ENCODE measurements at regions not wholly inside any gene's neighbourhood (a gene's known extent, or its start where the extent isn't known, plus 50 kb on each side); places are given as distances from the start of the nearest gene placed in this dataset.

DNA sequence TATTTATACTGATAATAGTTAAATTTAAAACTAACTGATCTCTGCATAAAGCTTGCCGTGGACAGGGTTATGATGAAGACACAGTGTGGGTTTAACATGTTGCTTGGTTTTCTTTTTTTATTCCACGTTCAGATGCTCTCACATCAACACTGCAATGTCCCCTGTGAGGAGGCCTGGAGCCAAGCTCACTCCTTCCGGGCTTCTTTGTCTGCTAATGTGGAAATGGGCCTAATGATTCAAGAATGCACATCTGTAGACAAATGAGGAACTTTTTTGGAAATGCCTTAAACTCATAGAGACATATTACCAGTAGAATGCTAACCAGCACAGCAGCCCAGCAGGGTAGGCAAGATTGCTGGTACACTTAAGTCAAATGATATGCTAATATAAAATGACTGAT, 208.0 kb downstream of the GALR1 start:
- H3K4me2 ChIP-seq (ENCODE audit: low read length) = no peak overlapping the region
- H4K20me1 ChIP-seq (ENCODE audit: insufficient read depth, low read length) = no peaks in the 10 kb centered on the region
- intact Hi-C loops (cut with micrococcal nuclease; ENCODE audit: unreplicated experiment) = no loop called here
- H3K4me1 ChIP-seq (ENCODE audit: insufficient read depth, low read length, poor library complexity, severe bottlenecking) = no peaks in the 10 kb centered on the region
- H3K79me2 ChIP-seq (ENCODE audit: insufficient read depth, low read depth, low read length) = no peaks in the 10 kb centered on the region
- H3K9me3 ChIP-seq (ENCODE audit: low read length) = no peaks in the 10 kb centered on the region
- H3K36me3 ChIP-seq (ENCODE audit: insufficient read depth, low read length) = no peaks in the 10 kb centered on the region
- ChIA-PET POLR2A (interaction anchor here (0.5 to 0.6 kb wide), 2 partner anchors 74 to 639 kb away, joined by 3 read pairs; no protein-coding TSS in a partner anchor), CTCF (ENCODE audit: unreplicated experiment) (no interaction called here)
- H2AFZ ChIP-seq (ENCODE audit: low read length) = no peak overlapping the region
- no TSS peak for BruUV-seq (replicated peaks)
- DNase-seq (ENCODE audit: low spot score) = no peak
- H3K9me2 ChIP-seq (ENCODE audit: insufficient read depth, low read length) = no peaks in the 10 kb centered on the region
- TF ChIP-seq CTCF (conservative IDR thresholded peaks at IDR 0.05; ENCODE audit: low read length) (no peak), EZH2phosphoT487 (IDR thresholded peaks at IDR 0.05; ENCODE audit: borderline replicate concordance, low read depth, low read length) (no peak)
- H3K4me3 ChIP-seq (ENCODE audit: low read depth, low read length, poor library complexity, severe bottlenecking) = no peak overlapping the region
- H3K27ac ChIP-seq (ENCODE audit: low read depth, low read length, poor library complexity, severe bottlenecking) = no peak overlapping the region

DNA sequence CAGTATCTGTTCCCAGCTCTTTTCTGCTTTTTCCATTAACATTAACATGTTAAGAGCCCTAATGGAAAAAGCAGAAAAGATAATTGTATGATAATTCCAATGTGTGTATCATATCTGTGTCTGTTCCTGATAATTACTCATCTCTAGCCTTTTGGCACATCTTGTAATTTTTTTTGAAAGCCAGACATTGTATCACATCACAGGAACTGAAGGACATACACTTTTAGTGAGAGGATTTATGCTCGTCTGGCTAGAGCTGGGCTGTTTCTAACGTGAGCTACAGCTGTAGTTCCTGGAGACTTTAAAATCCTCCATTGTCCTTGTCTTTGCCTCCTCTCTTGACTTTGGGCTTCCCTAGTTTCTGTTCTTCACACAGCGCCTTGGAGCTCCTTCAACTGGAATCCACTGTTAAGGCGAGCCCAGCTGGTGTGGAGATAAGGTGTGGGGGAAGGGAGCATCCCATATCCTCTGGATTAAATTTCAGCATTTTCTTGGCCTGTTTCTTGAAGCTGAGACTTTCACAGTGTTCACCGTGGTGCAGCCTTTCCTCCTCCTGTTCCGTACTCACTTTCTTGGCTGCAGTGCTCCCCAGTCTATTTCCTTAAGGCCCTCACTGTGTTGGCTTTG, 211.5 kb downstream of the GALR1 start:
- Histone ChIP-seq H4K20me1 (ENCODE audit: insufficient read depth, low read length) (no peaks in the 10 kb centered on the region), H2AFZ (ENCODE audit: low read length) (no peak overlapping the region), H3K36me3 (ENCODE audit: insufficient read depth, low read length) (no peaks in the 10 kb centered on the region), H3K4me2 (ENCODE audit: low read length) (no peak overlapping the region), H3K27ac (ENCODE audit: low read depth, low read length, poor library complexity, severe bottlenecking) (no peak overlapping the region), H3K4me3 (ENCODE audit: low read depth, low read length, poor library complexity, severe bottlenecking) (no peak overlapping the region), H3K79me2 (ENCODE audit: insufficient read depth, low read depth, low read length) (no peaks in the 10 kb centered on the region), H3K4me1 (ENCODE audit: insufficient read depth, low read length, poor library complexity, severe bottlenecking) (no peaks in the 10 kb centered on the region), H3K9me3 (ENCODE audit: low read length) (no peaks in the 10 kb centered on the region), H3K9me2 (ENCODE audit: insufficient read depth, low read length) (no peaks in the 10 kb centered on the region)
- ChIA-PET POLR2A (no interaction called here), CTCF (ENCODE audit: unreplicated experiment) (no interaction called here)
- intact Hi-C loops (cut with micrococcal nuclease; ENCODE audit: unreplicated experiment) = no loop called here
- DNase-seq (ENCODE audit: low spot score) = no peak
- no peak for TF ChIP-seq CTCF (conservative IDR thresholded peaks at IDR 0.05; ENCODE audit: low read length)
- no TSS peak for BruUV-seq (replicated peaks)

DNA sequence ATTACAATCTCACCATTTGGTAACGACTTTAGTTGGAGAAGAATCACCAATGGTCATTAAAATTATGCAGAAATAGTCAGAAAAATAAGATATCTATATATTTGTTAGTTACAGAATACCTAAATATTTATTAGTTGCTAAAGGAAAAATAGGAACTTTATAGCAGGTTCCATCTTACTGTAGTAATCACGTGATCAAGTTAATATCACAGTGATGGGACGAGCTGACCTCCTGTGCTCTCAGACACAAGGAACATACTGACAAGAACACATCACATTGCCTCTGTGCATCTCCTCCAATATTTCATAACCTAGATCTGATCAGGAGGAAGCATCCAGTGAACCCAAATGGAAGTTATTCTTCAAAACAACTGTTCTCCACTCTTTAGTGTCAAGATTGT, 215.3 kb downstream of the GALR1 start:
- TF ChIP-seq CTCF (conservative IDR thresholded peaks at IDR 0.05; ENCODE audit: low read length) (no peak), EZH2phosphoT487 (IDR thresholded peaks at IDR 0.05; ENCODE audit: borderline replicate concordance, low read depth, low read length) (no peak)
- Histone ChIP-seq H3K4me2 (ENCODE audit: low read length) (no peak overlapping the region), H3K4me1 (ENCODE audit: insufficient read depth, low read length, poor library complexity, severe bottlenecking) (no peaks in the 10 kb centered on the region), H3K9me3 (ENCODE audit: low read length) (no peaks in the 10 kb centered on the region), H3K27ac (ENCODE audit: low read depth, low read length, poor library complexity, severe bottlenecking) (no peak overlapping the region), H3K9me2 (ENCODE audit: insufficient read depth, low read length) (no peaks in the 10 kb centered on the region), H3K79me2 (ENCODE audit: insufficient read depth, low read depth, low read length) (no peaks in the 10 kb centered on the region), H3K4me3 (ENCODE audit: low read depth, low read length, poor library complexity, severe bottlenecking) (no peak overlapping the region), H2AFZ (ENCODE audit: low read length) (no peak overlapping the region), H4K20me1 (ENCODE audit: insufficient read depth, low read length) (no peaks in the 10 kb centered on the region), H3K36me3 (ENCODE audit: insufficient read depth, low read length) (no peaks in the 10 kb centered on the region)
- CTCF ChIA-PET (ENCODE audit: unreplicated experiment) = no interaction called here
- no peak for DNase-seq (ENCODE audit: low spot score)
- no TSS peak for BruUV-seq (replicated peaks)
- POLR2A ChIA-PET = no interaction called here
- intact Hi-C loops (cut with micrococcal nuclease; ENCODE audit: unreplicated experiment) = no loop called here
